ENCODE measurements at regions not wholly inside any gene's neighbourhood (a gene's known extent, or its start where the extent isn't known, plus 50 kb on each side); places are given as distances from the start of the nearest gene placed in this dataset.

- Histone ChIP-seq H3K4me1 (ENCODE audit: control insufficient read depth, extremely low read depth, insufficient read depth, low read length) (no peaks in the 10 kb centered on the region), H3K9me3 (ENCODE audit: control insufficient read depth, low read depth, low read length) (no peaks in the 10 kb centered on the region), H3K36me3 (ENCODE audit: control insufficient read depth in 2 of 2, extremely low read depth in 1 of 2, insufficient read depth in 2 of 2, low read length in 2 of 2) (no peaks in the 10 kb centered on the region), H3K79me2 (ENCODE audit: control insufficient read depth, insufficient read depth, low read length) (no peaks in the 10 kb centered on the region), H2AFZ (ENCODE audit: control insufficient read depth, low read length) (no peak overlapping the region), H3K27me3 (ENCODE audit: control insufficient read depth, extremely low read depth, insufficient read depth, low read length) (peaks cover 3% of the 10 kb centered on the region), H4K20me1 (ENCODE audit: control insufficient read depth, extremely low read depth, insufficient read depth, low read length) (no peaks in the 10 kb centered on the region), H3K9me1 (ENCODE audit: control insufficient read depth, extremely low read depth, insufficient read depth, low read length) (no peaks in the 10 kb centered on the region), H3K4me2 (ENCODE audit: control insufficient read depth, extremely low read depth, insufficient read depth, low read depth, low read length) (no peak overlapping the region), H3K4me3 (ENCODE audit: control insufficient read depth in 2 of 3, extremely low read depth in 1 of 3, insufficient read depth in 2 of 3, low read depth in 1 of 3, low read length in 3 of 3) (no peak overlapping the region), H3K27ac (ENCODE audit: control insufficient read depth, insufficient read depth, low read length) (no peak overlapping the region), H3K9ac (ENCODE audit: control insufficient read depth, extremely low read depth, insufficient read depth, low read length) (no peak overlapping the region)
- DNase-seq (ENCODE audit: low read depth, low spot score) (no peak), FAIRE-seq (no peak)
- dilution Hi-C loops (cut with MboI; ENCODE audit: extremely low pct_ligation_motif_present, low sequenced_read_pairs), result no loop called here
- TF ChIP-seq CTCF (optimal IDR thresholded peaks at IDR 0.05 in 1 of 3, IDR thresholded peaks at IDR 0.05 in 1 of 3, conservative IDR thresholded peaks at IDR 0.05 in 1 of 3; ENCODE audit: extremely low read depth in 1 of 3, insufficient read depth in 2 of 3, low read length in 3 of 3) (no peak), EZH2 (IDR thresholded peaks at IDR 0.05; ENCODE audit: low read length) (no peak)
Measured at GRCh38 chr1:116230712-116231111, 119.5 kb downstream of the MAB21L3 start.

GRCh38 chr1:116231752-116232151, 120.6 kb downstream of the MAB21L3 start:
- no peaks in the 10 kb centered on the region for H3K9me3 ChIP-seq (ENCODE audit: control insufficient read depth, low read depth, low read length)
- H3K4me1 ChIP-seq (ENCODE audit: control insufficient read depth, extremely low read depth, insufficient read depth, low read length), result no peaks in the 10 kb centered on the region
- no peak overlapping the region for H3K9ac ChIP-seq (ENCODE audit: control insufficient read depth, extremely low read depth, insufficient read depth, low read length)
- FAIRE-seq (no peak), DNase-seq (ENCODE audit: low read depth, low spot score) (no peak)
- H3K36me3 ChIP-seq (ENCODE audit: control insufficient read depth in 2 of 2, extremely low read depth in 1 of 2, insufficient read depth in 2 of 2, low read length in 2 of 2), result no peaks in the 10 kb centered on the region
- H2AFZ ChIP-seq (ENCODE audit: control insufficient read depth, low read length), result no peak overlapping the region
- no peaks in the 10 kb centered on the region for H3K79me2 ChIP-seq (ENCODE audit: control insufficient read depth, insufficient read depth, low read length)
- no peak overlapping the region for H3K27ac ChIP-seq (ENCODE audit: control insufficient read depth, insufficient read depth, low read length)
- no peak overlapping the region for H3K4me2 ChIP-seq (ENCODE audit: control insufficient read depth, extremely low read depth, insufficient read depth, low read depth, low read length)
- H3K4me3 ChIP-seq (ENCODE audit: control insufficient read depth in 2 of 3, extremely low read depth in 1 of 3, insufficient read depth in 2 of 3, low read depth in 1 of 3, low read length in 3 of 3), result no peak overlapping the region
- H4K20me1 ChIP-seq (ENCODE audit: control insufficient read depth, extremely low read depth, insufficient read depth, low read length), result no peaks in the 10 kb centered on the region
- no peaks in the 10 kb centered on the region for H3K9me1 ChIP-seq (ENCODE audit: control insufficient read depth, extremely low read depth, insufficient read depth, low read length)
- TF ChIP-seq CTCF (optimal IDR thresholded peaks at IDR 0.05 in 1 of 3, IDR thresholded peaks at IDR 0.05 in 1 of 3, conservative IDR thresholded peaks at IDR 0.05 in 1 of 3; ENCODE audit: extremely low read depth in 1 of 3, insufficient read depth in 2 of 3, low read length in 3 of 3) (no peak), EZH2 (IDR thresholded peaks at IDR 0.05; ENCODE audit: low read length) (no peak)
- dilution Hi-C loops (cut with MboI; ENCODE audit: extremely low pct_ligation_motif_present, low sequenced_read_pairs), result no loop called here
- H3K27me3 ChIP-seq (ENCODE audit: control insufficient read depth, extremely low read depth, insufficient read depth, low read length), result peaks cover 3% of the 10 kb centered on the region
